PC-3 (cell line): ENCODE measurements at regions not wholly inside any gene's neighbourhood (a gene's known extent, or its start where the extent isn't known, plus 50 kb on each side); places are given as distances from the start of the nearest gene placed in this dataset.

Experiments used
- CTCF ChIP-seq: fragments of 300-600 bp; sonication (generic); conservative IDR thresholded peaks from 2 replicates; pipeline ENCODE4 v1.5.1; 2017; ENCODE audit warnings: antibody characterized with exemption, low read depth, mild to moderate bottlenecking, low read length
- EZH2 ChIP-seq: fragments of 300-600 bp; sonication (generic); IDR thresholded peaks from one replicate; pipeline ENCODE4 v1.6.1; 2017; ENCODE audit warnings: antibody characterized with exemption, mild to moderate bottlenecking, low read length; ENCODE audit not compliant: unreplicated experiment
- EZH2phosphoT487 ChIP-seq: fragments of 300-600 bp; sonication (generic); IDR thresholded peaks from 2 replicates; pipeline ENCODE4 v1.6.1; 2018; ENCODE audit warnings: mild to moderate bottlenecking, antibody characterized with exemption, low read length, borderline replicate concordance

- TF ChIP-seq CTCF (no peak), EZH2 (no peak), EZH2phosphoT487 (no peak)
Measured at GRCh38 chr4:123589301-123589700, 192.7 kb downstream of the SPRY1 start.
